ENCODE measurements at regions not wholly inside any gene's neighbourhood (a gene's known extent, or its start where the extent isn't known, plus 50 kb on each side); places are given as distances from the start of the nearest gene placed in this dataset.
A peak's percentile ranks its signal among the peaks of the same experiment; 100 is the strongest.

DNA sequence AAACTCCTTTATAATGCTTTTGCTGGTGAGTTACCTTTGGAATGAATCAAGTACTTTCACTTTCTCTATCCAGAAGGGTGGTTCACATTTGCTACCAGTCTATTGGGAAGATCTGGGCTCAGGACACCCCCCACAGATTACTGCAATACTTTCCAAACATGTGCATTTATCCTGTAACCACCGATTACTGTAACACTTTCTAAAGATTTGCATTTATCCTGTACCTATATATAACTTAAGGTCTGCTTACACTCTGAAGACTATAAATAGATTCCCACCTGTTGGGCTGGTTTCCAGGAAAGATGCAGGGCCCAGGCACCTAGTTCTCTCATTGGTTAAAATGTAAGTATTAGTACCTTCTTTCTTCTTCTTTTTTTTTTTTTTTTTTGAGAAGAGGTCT lies 113.0 kb upstream of the NEDD4L start:
- intact Hi-C loops (cut with DNase I), result no loop called here
- Histone ChIP-seq H3K27me3 (no peaks in the 10 kb centered on the region), H3K4me1 (peaks cover 0 to 28% (median 4%) of the 10 kb centered on the region in 4 donors), H3K4me3 (no peak overlapping the region), H3K36me3 (no peaks in the 10 kb centered on the region), H3K9me3 (no peaks in the 10 kb centered on the region), H3K27ac (no peak overlapping the region)
- DNase-seq (no peak), ATAC-seq (peak; percentile 51 to 73 (median 56))
- TF ChIP-seq CTCF (IDR thresholded peaks at IDR 0.05), result no peak
- no peak for TF ChIP-seq POLR2A (IDR thresholded peaks at IDR 0.05)
- WGBS (ENCODE audit: insufficient coverage, low coverage, low lambda C conversion rate, missing lambda C conversion rate), result 6% methylated on average over 1 of the region's 1 CpG

GRCh38 chr18:57930476-57930875 lies 113.5 kb upstream of the NEDD4L start:
- Histone ChIP-seq H3K4me3 (no peak overlapping the region), H3K9me3 (no peaks in the 10 kb centered on the region), H3K27me3 (no peaks in the 10 kb centered on the region), H3K27ac (no peak overlapping the region), H3K36me3 (no peaks in the 10 kb centered on the region), H3K4me1 (peaks cover 0 to 29% (median 7%) of the 10 kb centered on the region in 4 donors)
- 66% methylated on average over 5 of the region's 6 CpGs for WGBS (ENCODE audit: insufficient coverage, low coverage, low lambda C conversion rate, missing lambda C conversion rate)
- no peak for TF ChIP-seq CTCF (IDR thresholded peaks at IDR 0.05)
- ATAC-seq, result no peak
- DNase-seq, result no peak
- intact Hi-C loops (cut with DNase I), result no loop called here

DNA sequence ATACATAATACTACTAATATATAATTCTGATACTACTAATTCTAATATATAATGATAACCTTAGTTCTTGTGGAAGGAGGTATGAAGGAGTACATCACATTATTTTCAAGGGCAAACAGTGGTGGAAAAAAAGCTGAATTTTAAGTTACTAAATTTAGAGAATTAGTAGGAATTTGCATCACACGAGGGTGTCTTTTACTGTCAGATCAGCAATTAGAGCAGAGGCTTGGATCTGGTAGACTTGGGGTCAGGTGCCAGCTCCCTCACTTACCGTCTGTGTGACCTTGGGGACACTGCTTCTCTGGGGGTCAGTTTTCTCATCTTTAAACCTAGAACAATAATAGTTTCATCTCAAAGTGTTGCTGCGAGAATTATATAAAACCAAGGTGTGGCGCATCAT lies 114.1 kb upstream of the NEDD4L start:
- Histone ChIP-seq H3K27me3 (no peaks in the 10 kb centered on the region), H3K9me3 (no peaks in the 10 kb centered on the region), H3K27ac (no peak overlapping the region), H3K36me3 (no peaks in the 10 kb centered on the region), H3K4me1 (peaks cover 0 to 29% (median 8%) of the 10 kb centered on the region in 4 donors), H3K4me3 (no peak overlapping the region)
- TF ChIP-seq CTCF (IDR thresholded peaks at IDR 0.05) (no peak), POLR2A (IDR thresholded peaks at IDR 0.05) (no peak)
- ATAC-seq (no peak), DNase-seq (no peak)
- 71% methylated on average over 4 of the region's 4 CpGs for WGBS (ENCODE audit: insufficient coverage, low coverage, low lambda C conversion rate, missing lambda C conversion rate)
- intact Hi-C loops (cut with DNase I), result no loop called here

DNA sequence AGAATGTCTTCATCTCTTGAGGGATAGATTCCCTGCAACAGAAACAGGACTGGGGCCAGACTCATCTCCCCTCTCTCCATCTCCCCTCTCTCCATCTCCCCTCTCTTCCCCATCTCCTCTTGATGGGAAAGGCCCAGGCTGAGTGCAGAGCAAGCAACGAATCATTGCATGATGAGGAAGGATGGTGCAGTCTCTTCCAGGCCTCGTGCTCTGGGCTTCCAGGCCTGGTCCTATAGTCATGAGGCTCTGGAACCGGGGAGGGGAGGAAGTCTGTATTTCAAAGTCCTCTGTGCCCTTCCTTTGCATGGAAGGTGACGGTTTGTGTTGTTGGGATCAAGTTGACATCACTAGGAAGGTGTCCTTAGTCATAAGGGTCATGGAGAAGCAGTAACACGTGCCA lies 115.6 kb upstream of the NEDD4L start:
- 91% methylated on average over 5 of the region's 5 CpGs for WGBS (ENCODE audit: insufficient coverage, low coverage, low lambda C conversion rate, missing lambda C conversion rate)
- intact Hi-C loops (cut with DNase I), result no loop called here
- no peak for ATAC-seq
- peaks cover 0 to 29% (median 8%) of the 10 kb centered on the region in 4 donors for H3K4me1 ChIP-seq
- H3K36me3 ChIP-seq, result no peaks in the 10 kb centered on the region
- no peaks in the 10 kb centered on the region for H3K27me3 ChIP-seq
- no peak overlapping the region for H3K27ac ChIP-seq
- no peaks in the 10 kb centered on the region for H3K9me3 ChIP-seq
- TF ChIP-seq CTCF (IDR thresholded peaks at IDR 0.05) (no peak), POLR2A (IDR thresholded peaks at IDR 0.05) (no peak)
- DNase-seq, result no peak
- no peak overlapping the region for H3K4me3 ChIP-seq

- DNase-seq (peak in 1 of 3 donors; percentile 46), ATAC-seq (peak; percentile 83 to 94 (median 92))
- TF ChIP-seq CTCF (IDR thresholded peaks at IDR 0.05), result no peak
- no peak for TF ChIP-seq POLR2A (IDR thresholded peaks at IDR 0.05)
- Histone ChIP-seq H3K4me1 (peaks cover 0 to 29% (median 8%) of the 10 kb centered on the region in 4 donors), H3K27me3 (no peaks in the 10 kb centered on the region), H3K36me3 (no peaks in the 10 kb centered on the region), H3K9me3 (no peaks in the 10 kb centered on the region), H3K27ac (no peak overlapping the region), H3K4me3 (no peak overlapping the region)
- intact Hi-C loops (cut with DNase I), result no loop called here
- WGBS (ENCODE audit: insufficient coverage, low coverage, low lambda C conversion rate, missing lambda C conversion rate), result 41% methylated on average over 2 of the region's 2 CpGs
Observed at GRCh38 chr18:57927511-57927910, 116.5 kb upstream of the NEDD4L start.
